GM10266 (cell line): ENCODE measurements at regions not wholly inside any gene's neighbourhood (a gene's known extent, or its start where the extent isn't known, plus 50 kb on each side); places are given as distances from the start of the nearest gene placed in this dataset.

Experiments
- DNase-seq: peaks from one replicate; pipeline ENCODE4 v3.0.0; 2012; ENCODE audit errors: extremely low spot score
- CTCF ChIP-seq: IDR thresholded peaks from 2 replicates; pipeline ENCODE4 v1.5.1; 2012; ENCODE audit warnings: mild to moderate bottlenecking, low read depth; ENCODE audit not compliant: control insufficient read depth, insufficient read depth; ENCODE audit errors: missing control alignments

GRCh38 chr12:105670672-105671071 is 340.2 kb downstream of the C12orf75 start:
- no peak for DNase-seq
- no peak for TF ChIP-seq CTCF

GRCh38 chr12:105671720-105672119 is 341.2 kb downstream of the C12orf75 start:
- DNase-seq, result no peak
- TF ChIP-seq CTCF, result no peak

GRCh38 chr12:105672121-105672975 is 341.9 kb downstream of the C12orf75 start:
- TF ChIP-seq CTCF, result no peak
- DNase-seq, result no peak

- no peak for DNase-seq
- no peak for TF ChIP-seq CTCF
Observed at GRCh38 chr12:105674871-105675699, 344.6 kb downstream of the C12orf75 start.

- DNase-seq, result no peak
- TF ChIP-seq CTCF, result no peak
Observed at GRCh38 chr12:105676694-105677093, 346.2 kb downstream of the C12orf75 start.

GRCh38 chr12:105677672-105678071 is 347.2 kb downstream of the C12orf75 start:
- no peak for TF ChIP-seq CTCF
- DNase-seq, result no peak

- no peak for TF ChIP-seq CTCF
- DNase-seq, result no peak
Observed at GRCh38 chr12:105679982-105680381, 349.5 kb downstream of the C12orf75 start.
